Vagina (tissue), 2 donors: ENCODE measurements at regions not wholly inside any gene's neighbourhood (a gene's known extent, or its start where the extent isn't known, plus 50 kb on each side); places are given as distances from the start of the nearest gene placed in this dataset.

Experiments used
- DNase-seq, 2 donors: peaks; one replicate each; pipeline ENCODE4 v3.0.0-alpha.2; 2017; ENCODE audit errors: extremely low spot score in 2 of 2
- H3K27ac ChIP-seq: fragments of 200-600 bp; sonication (generic); one replicate; pipeline ENCODE4 v1.5.1; 2019
- H3K27me3 ChIP-seq: fragments of 200-600 bp; sonication (generic); one replicate; pipeline ENCODE4 v1.5.1; 2019
- H3K36me3 ChIP-seq, 2 donors: fragments of 200-600 bp; sonication (generic); one replicate each; pipeline ENCODE4 v1.5.1; 2017 to 2019
- H3K4me1 ChIP-seq: fragments of 200-600 bp; sonication (generic); one replicate; pipeline ENCODE4 v1.5.1; 2019
- H3K4me3 ChIP-seq, 2 donors: fragments of 200-600 bp; sonication (generic); 1 replicate in 1 of 2; 2 replicates in 1 of 2; pipeline ENCODE4 v1.5.1; 2016 to 2019
- H3K9me3 ChIP-seq: fragments of 200-600 bp; sonication (generic); one replicate; pipeline ENCODE4 v1.5.1; 2019
- POLR2A ChIP-seq, 2 donors: fragments of 450-650 bp; IDR thresholded peaks; one replicate each; pipeline ENCODE4 v1.6.1; 2017; ENCODE audit warnings: antibody characterized with exemption in 2 of 2, mild to moderate bottlenecking in 2 of 2, moderate library complexity in 2 of 2
- POLR2AphosphoS5 ChIP-seq, 2 donors: sonication (generic); formaldehyde crosslinking; IDR thresholded peaks; one replicate each; pipeline ENCODE4 v1.9.0; 2017; ENCODE audit warnings: antibody characterized with exemption in 2 of 2, mild to moderate bottlenecking in 2 of 2, low read depth in 1 of 2; ENCODE audit not compliant: insufficient read depth in 1 of 2
- intact Hi-C: fragments of 100-400 bp; cut with DNase I; formaldehyde crosslinking; loops from one replicate; pipeline ENCODE4 v1.15.1; 2023
- TF ChIP-seq, protein P1 (sequence below), 3 experiments: fragments of 450-650 bp in 2 of 3; fragments of 200-600 bp in 1 of 3; sonication (generic) in 1 of 3; IDR thresholded peaks; one replicate each; pipeline ENCODE4 v1.5.1; 2017 to 2019; ENCODE audit warnings: antibody characterized with exemption in 3 of 3, mild to moderate bottlenecking in 2 of 3, moderate library complexity in 2 of 3

DNA sequence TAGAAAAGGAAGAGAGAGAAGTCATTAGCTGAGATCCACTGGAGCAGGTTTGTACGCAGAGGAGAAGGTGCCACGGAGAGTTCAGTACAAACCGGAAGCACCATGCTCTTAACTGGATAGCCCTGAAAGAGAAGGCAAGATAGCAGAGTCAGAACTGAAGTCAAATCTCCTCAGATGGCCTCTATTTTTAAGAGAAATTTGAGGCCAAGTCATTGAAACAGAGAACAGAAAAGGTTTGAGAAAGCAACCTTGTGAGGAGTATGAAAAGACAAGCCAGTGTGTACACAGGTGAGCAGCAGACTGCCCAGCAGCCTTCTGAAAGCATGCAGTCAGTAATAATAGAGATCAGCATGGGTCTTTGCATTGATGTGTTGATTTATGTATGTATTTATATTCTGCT is 66.1 kb upstream of the SPRED1 start:
- no peak overlapping the region for H3K27ac ChIP-seq

GRCh38 chr15:38187630-38188313 is 64.9 kb upstream of the SPRED1 start:
- no peaks in the 10 kb centered on the region for H3K9me3 ChIP-seq
- H3K36me3 ChIP-seq = no peaks in the 10 kb centered on the region
- DNase-seq = no peak
- H3K27ac ChIP-seq = no peak overlapping the region
- no peak overlapping the region for H3K4me3 ChIP-seq
- TF ChIP-seq, protein P1, sequence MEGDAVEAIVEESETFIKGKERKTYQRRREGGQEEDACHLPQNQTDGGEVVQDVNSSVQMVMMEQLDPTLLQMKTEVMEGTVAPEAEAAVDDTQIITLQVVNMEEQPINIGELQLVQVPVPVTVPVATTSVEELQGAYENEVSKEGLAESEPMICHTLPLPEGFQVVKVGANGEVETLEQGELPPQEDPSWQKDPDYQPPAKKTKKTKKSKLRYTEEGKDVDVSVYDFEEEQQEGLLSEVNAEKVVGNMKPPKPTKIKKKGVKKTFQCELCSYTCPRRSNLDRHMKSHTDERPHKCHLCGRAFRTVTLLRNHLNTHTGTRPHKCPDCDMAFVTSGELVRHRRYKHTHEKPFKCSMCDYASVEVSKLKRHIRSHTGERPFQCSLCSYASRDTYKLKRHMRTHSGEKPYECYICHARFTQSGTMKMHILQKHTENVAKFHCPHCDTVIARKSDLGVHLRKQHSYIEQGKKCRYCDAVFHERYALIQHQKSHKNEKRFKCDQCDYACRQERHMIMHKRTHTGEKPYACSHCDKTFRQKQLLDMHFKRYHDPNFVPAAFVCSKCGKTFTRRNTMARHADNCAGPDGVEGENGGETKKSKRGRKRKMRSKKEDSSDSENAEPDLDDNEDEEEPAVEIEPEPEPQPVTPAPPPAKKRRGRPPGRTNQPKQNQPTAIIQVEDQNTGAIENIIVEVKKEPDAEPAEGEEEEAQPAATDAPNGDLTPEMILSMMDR (IDR thresholded peaks at IDR 0.05) = no peak
- no peak for TF ChIP-seq POLR2A (IDR thresholded peaks at IDR 0.05)
- TF ChIP-seq POLR2AphosphoS5 (IDR thresholded peaks at IDR 0.05; ENCODE audit: insufficient read depth in 1 of 2, low read depth in 1 of 2) = no peak
- H3K27me3 ChIP-seq = no peaks in the 10 kb centered on the region
- intact Hi-C loops = no loop called here
- no peaks in the 10 kb centered on the region for H3K4me1 ChIP-seq

More for the DNA sequence above, 66.1 kb upstream of the SPRED1 start:
- DNase-seq = no peak
- H3K4me3 ChIP-seq = no peak overlapping the region
- no peaks in the 10 kb centered on the region for H3K4me1 ChIP-seq
- no peaks in the 10 kb centered on the region for H3K27me3 ChIP-seq
- intact Hi-C loops = no loop called here
- H3K9me3 ChIP-seq = no peaks in the 10 kb centered on the region
- H3K36me3 ChIP-seq = no peaks in the 10 kb centered on the region
- TF ChIP-seq, protein P1 (IDR thresholded peaks at IDR 0.05) = no peak
- TF ChIP-seq POLR2A (IDR thresholded peaks at IDR 0.05) (no peak), POLR2AphosphoS5 (IDR thresholded peaks at IDR 0.05; ENCODE audit: insufficient read depth in 1 of 2, low read depth in 1 of 2) (no peak)

DNA sequence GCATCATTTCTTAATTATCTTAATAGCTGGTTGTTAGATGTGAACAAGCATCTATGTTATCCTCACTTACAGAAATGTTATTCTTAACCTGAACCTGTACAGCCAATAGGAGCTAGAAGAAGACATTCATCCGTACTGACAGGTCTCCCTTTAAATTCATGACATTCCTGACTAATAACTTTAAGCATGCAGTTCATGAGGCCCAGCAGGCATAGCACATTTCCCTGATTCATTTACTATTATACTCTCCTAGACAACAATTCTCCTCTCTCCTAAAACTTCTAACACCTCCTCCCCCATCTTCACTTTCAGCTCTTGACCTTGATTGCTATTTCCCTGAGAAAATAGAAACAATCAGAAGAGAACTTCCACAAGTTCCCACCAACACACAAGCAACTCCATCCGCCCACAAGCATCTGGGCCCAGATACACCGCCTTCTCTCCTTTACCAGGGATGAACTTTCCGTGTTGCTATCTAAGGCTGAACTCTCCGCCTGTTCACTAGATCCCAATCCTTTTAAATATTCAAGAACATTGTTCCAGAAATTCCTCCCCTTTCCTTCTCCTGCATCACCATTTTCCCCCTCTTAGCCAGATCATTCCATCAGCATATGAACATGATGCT is 62.9 kb upstream of the SPRED1 start:
- intact Hi-C loops = no loop called here
- no peak for DNase-seq
- no peaks in the 10 kb centered on the region for H3K4me1 ChIP-seq
- H3K4me3 ChIP-seq = no peak overlapping the region
- no peaks in the 10 kb centered on the region for H3K27me3 ChIP-seq
- no peaks in the 10 kb centered on the region for H3K36me3 ChIP-seq
- H3K27ac ChIP-seq = no peak overlapping the region
- TF ChIP-seq, protein P1 (IDR thresholded peaks at IDR 0.05) = no peak
- no peak for TF ChIP-seq POLR2A (IDR thresholded peaks at IDR 0.05)
- TF ChIP-seq POLR2AphosphoS5 (IDR thresholded peaks at IDR 0.05; ENCODE audit: insufficient read depth in 1 of 2, low read depth in 1 of 2) = no peak
- no peaks in the 10 kb centered on the region for H3K9me3 ChIP-seq

DNA sequence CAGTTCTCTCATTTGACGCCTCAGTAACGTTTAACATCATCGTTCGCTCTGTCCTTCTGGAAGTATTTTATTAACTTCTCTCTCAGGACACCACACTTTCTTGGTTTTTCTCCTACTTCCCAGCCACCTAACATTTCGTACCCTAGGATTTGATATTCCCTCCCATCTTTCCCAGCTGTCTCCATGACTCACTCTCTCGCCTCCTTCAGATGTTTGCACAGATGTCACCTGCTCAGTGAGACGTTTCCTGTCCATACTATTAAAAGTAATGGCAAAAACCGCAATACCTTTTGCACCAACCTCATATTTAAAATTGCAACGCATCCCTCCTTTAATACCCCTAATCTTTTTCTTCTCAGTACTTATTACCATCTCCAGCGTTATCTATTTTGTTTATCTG is 62.1 kb upstream of the SPRED1 start:
- no peaks in the 10 kb centered on the region for H3K4me1 ChIP-seq
- H3K27ac ChIP-seq = no peak overlapping the region
- DNase-seq = no peak
- no peaks in the 10 kb centered on the region for H3K27me3 ChIP-seq
- no peaks in the 10 kb centered on the region for H3K36me3 ChIP-seq
- no peaks in the 10 kb centered on the region for H3K9me3 ChIP-seq
- intact Hi-C loops = no loop called here
- TF ChIP-seq, protein P1 (IDR thresholded peaks at IDR 0.05) = no peak
- no peak for TF ChIP-seq POLR2A (IDR thresholded peaks at IDR 0.05)
- no peak for TF ChIP-seq POLR2AphosphoS5 (IDR thresholded peaks at IDR 0.05; ENCODE audit: insufficient read depth in 1 of 2, low read depth in 1 of 2)
- no peak overlapping the region for H3K4me3 ChIP-seq

DNA sequence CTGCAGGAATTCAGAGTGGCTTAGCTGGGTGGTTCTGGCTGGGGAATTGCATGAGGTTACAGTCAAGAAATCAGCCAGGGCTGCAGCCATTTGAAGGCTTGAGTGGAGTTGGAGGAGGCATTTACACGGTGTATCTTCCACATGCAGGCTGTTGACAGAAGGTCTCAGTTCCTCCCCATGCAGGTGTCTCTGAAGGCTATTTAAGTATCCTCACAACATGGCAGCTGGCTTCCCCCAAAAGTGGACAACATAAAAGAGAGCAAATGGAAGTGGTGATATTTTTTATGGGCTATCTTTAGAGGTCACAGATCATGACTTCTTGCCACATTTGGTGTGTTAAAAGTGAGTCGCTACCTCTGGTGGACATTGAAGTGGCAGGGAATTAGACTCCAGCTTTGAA is 60.1 kb upstream of the SPRED1 start:
- TF ChIP-seq POLR2AphosphoS5 (IDR thresholded peaks at IDR 0.05; ENCODE audit: insufficient read depth in 1 of 2, low read depth in 1 of 2) (no peak), POLR2A (IDR thresholded peaks at IDR 0.05) (no peak)
- TF ChIP-seq, protein P1 (IDR thresholded peaks at IDR 0.05) = no peak
- intact Hi-C loops = no loop called here
- H3K4me3 ChIP-seq = no peak overlapping the region
- no peak overlapping the region for H3K27ac ChIP-seq
- no peaks in the 10 kb centered on the region for H3K4me1 ChIP-seq
- no peaks in the 10 kb centered on the region for H3K27me3 ChIP-seq
- no peaks in the 10 kb centered on the region for H3K36me3 ChIP-seq
- H3K9me3 ChIP-seq = no peaks in the 10 kb centered on the region
- DNase-seq = no peak
